Mucosa of rectum (tissue), 2 donors: ENCODE measurements at regions not wholly inside any gene's neighbourhood (a gene's known extent, or its start where the extent isn't known, plus 50 kb on each side); places are given as distances from the start of the nearest gene placed in this dataset.

ENCODE experiments used
- H3K27ac ChIP-seq, 2 donors: one replicate each; pipeline ENCODE4 v1.7.0; 2013; ENCODE audit warnings: inconsistent platforms in 2 of 2, low read depth in 2 of 2, low read length in 2 of 2
- H3K27me3 ChIP-seq, 2 donors: one replicate each; pipeline ENCODE4 v1.7.0; 2013; ENCODE audit warnings: low read length in 2 of 2; ENCODE audit not compliant: control insufficient read depth in 2 of 2, insufficient read depth in 2 of 2
- H3K36me3 ChIP-seq, 2 donors: one replicate each; pipeline ENCODE4 v1.7.0; 2013; ENCODE audit warnings: low read length in 2 of 2; ENCODE audit not compliant: control insufficient read depth in 2 of 2, insufficient read depth in 2 of 2
- H3K4me1 ChIP-seq, 2 donors: one replicate each; pipeline ENCODE4 v1.7.0; 2013; ENCODE audit warnings: low read length in 2 of 2, mild to moderate bottlenecking in 1 of 2; ENCODE audit not compliant: control insufficient read depth in 2 of 2, insufficient read depth in 2 of 2
- H3K4me3 ChIP-seq, 2 donors: one replicate each; pipeline ENCODE4 v1.7.0; 2013; ENCODE audit warnings: low read length in 2 of 2
- H3K9ac ChIP-seq, 2 donors: one replicate each; pipeline ENCODE4 v1.7.0; 2013; ENCODE audit warnings: low read length in 2 of 2, low read depth in 1 of 2, mild to moderate bottlenecking in 1 of 2
- H3K9me3 ChIP-seq, 2 donors: one replicate each; pipeline ENCODE4 v1.7.0; 2013; ENCODE audit warnings: low read length in 2 of 2; ENCODE audit not compliant: control insufficient read depth in 2 of 2
- donor health status: healthy.
- donor health status: Normal muscosa, but diverticular disease.

GRCh38 chr3:144063306-144063705 is 91.7 kb downstream of the DIPK2A start:
- Histone ChIP-seq H3K4me1 (no peaks in the 10 kb centered on the region), H3K36me3 (no peaks in the 10 kb centered on the region), H3K9me3 (no peaks in the 10 kb centered on the region), H3K27ac (no peak overlapping the region), H3K4me3 (no peak overlapping the region), H3K9ac (no peak overlapping the region), H3K27me3 (no peaks in the 10 kb centered on the region)

GRCh38 chr3:144067059-144067458 is 95.4 kb downstream of the DIPK2A start:
- H3K4me1 ChIP-seq = no peaks in the 10 kb centered on the region
- H3K36me3 ChIP-seq = no peaks in the 10 kb centered on the region
- no peak overlapping the region for H3K9ac ChIP-seq
- H3K9me3 ChIP-seq = peaks cover 0 to 4% of the 10 kb centered on the region in 2 donors
- no peak overlapping the region for H3K4me3 ChIP-seq
- no peak overlapping the region for H3K27ac ChIP-seq
- no peaks in the 10 kb centered on the region for H3K27me3 ChIP-seq

- Histone ChIP-seq H3K27ac (no peak overlapping the region), H3K9me3 (peaks cover 0 to 8% of the 10 kb centered on the region in 2 donors), H3K27me3 (no peaks in the 10 kb centered on the region), H3K9ac (no peak overlapping the region), H3K36me3 (no peaks in the 10 kb centered on the region), H3K4me1 (no peaks in the 10 kb centered on the region), H3K4me3 (no peak overlapping the region)
These were observed 102.1 kb downstream of the DIPK2A start for GRCh38 chr3:144073698-144074097.

DNA sequence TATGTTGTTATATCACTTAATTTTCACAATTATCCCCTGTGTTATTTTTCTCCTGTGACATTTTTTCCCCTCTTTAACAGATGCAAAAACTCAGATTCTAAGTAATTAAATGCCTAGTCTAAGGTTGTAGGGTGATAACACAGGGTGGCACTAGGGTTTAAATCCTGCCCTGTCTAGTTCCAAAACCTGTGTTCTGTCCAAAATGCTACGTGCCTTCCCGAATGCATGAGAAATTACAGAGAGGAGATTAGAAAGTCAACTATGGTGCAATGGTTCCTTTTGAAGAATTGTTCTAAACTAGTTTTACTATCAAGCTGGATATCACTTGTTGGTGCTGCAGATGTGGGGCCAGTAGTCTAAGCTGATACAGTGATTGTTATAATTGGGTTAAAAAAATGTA is 108.0 kb downstream of the DIPK2A start:
- Histone ChIP-seq H3K4me1 (no peaks in the 10 kb centered on the region), H3K9me3 (no peaks in the 10 kb centered on the region), H3K4me3 (no peak overlapping the region), H3K27ac (no peak overlapping the region), H3K27me3 (no peaks in the 10 kb centered on the region), H3K9ac (no peak overlapping the region), H3K36me3 (no peaks in the 10 kb centered on the region)

- no peak overlapping the region for H3K4me3 ChIP-seq
- no peaks in the 10 kb centered on the region for H3K9me3 ChIP-seq
- H3K27ac ChIP-seq = no peak overlapping the region
- no peaks in the 10 kb centered on the region for H3K36me3 ChIP-seq
- no peaks in the 10 kb centered on the region for H3K27me3 ChIP-seq
- no peak overlapping the region for H3K9ac ChIP-seq
- H3K4me1 ChIP-seq = no peaks in the 10 kb centered on the region
These were observed 113.3 kb downstream of the DIPK2A start for GRCh38 chr3:144084929-144085328.

- Histone ChIP-seq H3K9me3 (no peaks in the 10 kb centered on the region), H3K4me1 (no peaks in the 10 kb centered on the region), H3K9ac (no peak overlapping the region), H3K27ac (no peak overlapping the region), H3K4me3 (no peak overlapping the region), H3K27me3 (no peaks in the 10 kb centered on the region), H3K36me3 (no peaks in the 10 kb centered on the region)
These were observed 114.3 kb downstream of the DIPK2A start for GRCh38 chr3:144085964-144086363.

GRCh38 chr3:144096016-144096415 is 124.4 kb downstream of the DIPK2A start:
- no peaks in the 10 kb centered on the region for H3K27me3 ChIP-seq
- H3K9ac ChIP-seq = no peak overlapping the region
- H3K4me3 ChIP-seq = no peak overlapping the region
- no peak overlapping the region for H3K27ac ChIP-seq
- H3K4me1 ChIP-seq = no peaks in the 10 kb centered on the region
- no peaks in the 10 kb centered on the region for H3K36me3 ChIP-seq
- H3K9me3 ChIP-seq = peaks cover 0 to 5% of the 10 kb centered on the region in 2 donors

- H3K9ac ChIP-seq = no peak overlapping the region
- H3K36me3 ChIP-seq = no peaks in the 10 kb centered on the region
- H3K9me3 ChIP-seq = peaks cover 0 to 5% of the 10 kb centered on the region in 2 donors
- no peak overlapping the region for H3K27ac ChIP-seq
- H3K4me3 ChIP-seq = no peak overlapping the region
- no peaks in the 10 kb centered on the region for H3K4me1 ChIP-seq
- H3K27me3 ChIP-seq = no peaks in the 10 kb centered on the region
These were observed 125.5 kb downstream of the DIPK2A start for GRCh38 chr3:144097163-144097562.

DNA sequence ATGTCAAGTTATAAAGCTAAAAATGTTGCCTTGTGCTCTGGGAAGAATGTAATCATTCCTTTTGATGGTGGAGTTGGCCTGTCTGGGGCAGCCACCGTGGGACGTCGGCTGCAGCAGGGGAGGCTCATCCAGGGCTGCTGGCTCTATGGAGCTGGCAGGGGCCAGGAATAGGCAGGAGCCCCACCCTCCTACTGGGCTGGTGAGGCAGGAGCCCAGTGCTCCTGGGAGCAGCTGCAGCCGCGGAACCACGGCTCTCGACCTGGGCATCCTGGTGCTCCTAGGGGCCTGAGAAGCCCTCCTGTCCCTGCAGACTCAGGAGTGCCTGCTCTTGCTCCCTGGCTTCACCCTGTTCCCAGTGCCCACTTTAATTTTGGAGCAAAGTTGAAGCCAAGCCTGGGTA is 127.1 kb downstream of the DIPK2A start:
- peaks cover 0 to 5% of the 10 kb centered on the region in 2 donors for H3K9me3 ChIP-seq
- no peaks in the 10 kb centered on the region for H3K4me1 ChIP-seq
- no peak overlapping the region for H3K4me3 ChIP-seq
- no peak overlapping the region for H3K27ac ChIP-seq
- no peaks in the 10 kb centered on the region for H3K36me3 ChIP-seq
- no peaks in the 10 kb centered on the region for H3K27me3 ChIP-seq
- no peak overlapping the region for H3K9ac ChIP-seq

DNA sequence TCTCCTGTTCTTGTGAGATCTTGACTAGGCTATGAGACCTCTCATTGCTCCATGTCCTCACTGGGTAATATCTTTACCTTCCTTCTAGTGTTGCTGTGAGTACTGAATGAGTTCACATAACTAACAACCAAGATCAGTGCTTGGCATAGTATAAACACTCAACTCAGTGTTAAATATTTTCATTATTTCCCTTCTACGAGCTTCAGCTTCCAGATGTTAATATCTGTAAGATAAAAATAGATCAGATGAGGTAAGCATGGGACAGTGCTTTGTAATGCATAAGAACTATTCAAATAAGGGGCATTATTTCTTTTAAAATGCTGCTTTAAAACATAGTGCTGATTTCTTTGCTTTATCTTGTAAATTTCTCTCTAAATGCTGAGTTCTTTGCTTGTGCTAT is 130.8 kb downstream of the DIPK2A start:
- no peak overlapping the region for H3K4me3 ChIP-seq
- no peaks in the 10 kb centered on the region for H3K27me3 ChIP-seq
- no peak overlapping the region for H3K27ac ChIP-seq
- no peak overlapping the region for H3K9ac ChIP-seq
- no peaks in the 10 kb centered on the region for H3K4me1 ChIP-seq
- no peaks in the 10 kb centered on the region for H3K36me3 ChIP-seq
- H3K9me3 ChIP-seq = peaks cover 0 to 3% of the 10 kb centered on the region in 2 donors

DNA sequence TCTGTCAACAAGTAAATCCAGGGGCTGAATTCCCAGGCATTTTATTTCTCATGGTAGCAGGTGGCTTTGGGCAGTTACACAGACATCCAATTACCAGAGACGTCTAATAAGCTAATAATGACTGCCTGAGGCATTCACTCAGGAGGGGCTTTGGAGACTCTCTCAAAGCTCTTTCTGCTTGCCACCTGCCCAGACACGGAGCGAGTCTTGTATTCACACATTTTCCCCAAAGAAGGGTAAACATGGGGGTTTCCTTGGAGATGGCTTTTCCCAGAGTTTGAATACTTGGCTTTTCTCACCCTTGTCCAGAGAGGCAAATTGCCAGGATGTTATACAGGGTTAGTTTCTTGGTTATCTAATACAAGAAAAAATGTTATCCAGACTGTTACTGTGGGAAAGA is 132.6 kb downstream of the DIPK2A start:
- Histone ChIP-seq H3K9me3 (peaks cover 0 to 3% of the 10 kb centered on the region in 2 donors), H3K4me1 (no peaks in the 10 kb centered on the region), H3K4me3 (no peak overlapping the region), H3K27ac (no peak overlapping the region), H3K27me3 (no peaks in the 10 kb centered on the region), H3K36me3 (no peaks in the 10 kb centered on the region), H3K9ac (no peak overlapping the region)
